Immature natural killer cell (primary cell): ENCODE measurements at regions not wholly inside any gene's neighbourhood (a gene's known extent, or its start where the extent isn't known, plus 50 kb on each side); places are given as distances from the start of the nearest gene placed in this dataset.
"Not testable (repeated sequence)": the region's sequence is repeated elsewhere in the genome, so short reads cannot be mapped to it uniquely, and the experiment has no call there.

Experiments used
- DNase-seq, 3 donors: peaks; one replicate each; pipeline ENCODE4 v3.0.0; 2022; ENCODE audit warnings: mixed read lengths in 1 of 3
- H3K27ac Mint-ChIP-seq, 6 donors: one replicate each; pipeline ENCODE4 v1.8.0; 2020; ENCODE audit warnings: mixed read lengths in 6 of 6, mild to moderate bottlenecking in 5 of 6, inconsistent platforms in 4 of 6, moderate library complexity in 3 of 6
- H3K27me3 Mint-ChIP-seq, 3 donors: one replicate each; pipeline ENCODE4 v1.8.0; 2020 to 2021; ENCODE audit warnings: low read depth in 3 of 3, mild to moderate bottlenecking in 3 of 3, mixed read lengths in 3 of 3, moderate library complexity in 3 of 3, inconsistent platforms in 1 of 3
- H3K36me3 Mint-ChIP-seq, 3 donors: one replicate each; pipeline ENCODE4 v1.8.0; 2020; ENCODE audit warnings: mixed read lengths in 3 of 3, inconsistent platforms in 2 of 3, mild to moderate bottlenecking in 2 of 3
- H3K4me1 Mint-ChIP-seq, 2 donors: one replicate each; pipeline ENCODE4 v1.8.0; 2020; ENCODE audit warnings: inconsistent platforms in 2 of 2, mild to moderate bottlenecking in 2 of 2, mixed read lengths in 2 of 2, moderate library complexity in 1 of 2
- H3K4me3 Mint-ChIP-seq, 5 donors: one replicate each; pipeline ENCODE4 v1.8.0; 2020; ENCODE audit warnings: mild to moderate bottlenecking in 5 of 5, mixed read lengths in 5 of 5, inconsistent platforms in 3 of 5, moderate library complexity in 3 of 5
- H3K9me3 Mint-ChIP-seq, 6 donors: one replicate each; pipeline ENCODE4 v1.8.0; 2020; ENCODE audit warnings: mild to moderate bottlenecking in 6 of 6, mixed read lengths in 6 of 6, inconsistent platforms in 4 of 6, moderate library complexity in 3 of 6

DNA sequence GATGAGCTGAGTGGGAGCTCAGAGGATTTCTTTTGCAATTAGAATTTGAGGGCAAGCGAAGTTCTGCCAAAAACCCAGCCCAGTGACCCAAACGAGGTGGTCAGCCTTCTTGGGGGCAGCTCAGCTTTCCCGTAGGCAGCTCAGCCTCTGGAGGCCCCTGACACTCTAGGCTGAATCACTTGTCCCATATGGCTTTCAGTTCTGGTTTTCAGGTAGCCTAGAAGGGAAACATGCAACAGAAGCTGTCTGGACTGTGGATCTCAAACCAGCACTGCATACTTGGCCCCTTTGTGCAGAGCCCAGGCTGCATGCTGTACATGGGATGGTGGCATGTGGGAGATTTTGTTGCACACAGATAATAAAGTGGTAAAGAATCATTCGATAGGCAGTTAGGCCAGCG is 322.8 kb downstream of the ANKRD30A start:
- peaks cover 10 to 42% (median 26%) of the 10 kb centered on the region in 6 donors for H3K9me3 Mint-ChIP-seq
- DNase-seq = no peak
- H3K4me1 Mint-ChIP-seq = no peaks in the 10 kb centered on the region
- H3K4me3 Mint-ChIP-seq = no peak overlapping the region
- H3K27me3 Mint-ChIP-seq = no peaks in the 10 kb centered on the region
- H3K36me3 Mint-ChIP-seq = peaks cover 0 to 5% (median 0%) of the 10 kb centered on the region in 3 donors
- H3K27ac Mint-ChIP-seq = no peak overlapping the region

DNA sequence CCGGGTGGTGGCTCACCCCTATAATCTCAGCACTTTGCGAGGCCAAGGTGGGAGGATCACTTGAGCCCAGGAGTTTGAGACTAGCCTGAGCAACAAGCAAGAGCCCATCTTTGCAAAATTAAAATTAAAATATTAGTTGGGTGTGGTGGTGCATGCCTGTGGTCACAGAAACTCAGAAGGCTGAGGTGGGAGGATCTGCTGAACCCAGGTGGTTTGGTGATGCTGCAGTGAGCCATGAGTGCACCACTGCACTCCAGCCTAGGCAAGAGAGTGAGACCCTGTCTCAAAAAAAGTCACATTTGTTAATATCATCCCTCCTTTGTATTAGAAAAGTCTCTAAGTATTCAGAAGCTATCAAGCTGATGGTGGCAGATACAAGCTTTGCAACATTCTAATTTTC is 317.5 kb downstream of the ANKRD30A start:
- Mint-ChIP-seq H3K27ac (no peak overlapping the region), H3K9me3 (peaks cover 2 to 42% (median 17%) of the 10 kb centered on the region in 6 donors), H3K4me1 (no peaks in the 10 kb centered on the region), H3K27me3 (no peaks in the 10 kb centered on the region), H3K36me3 (no peaks in the 10 kb centered on the region), H3K4me3 (no peak overlapping the region)
- no peak for DNase-seq

DNA sequence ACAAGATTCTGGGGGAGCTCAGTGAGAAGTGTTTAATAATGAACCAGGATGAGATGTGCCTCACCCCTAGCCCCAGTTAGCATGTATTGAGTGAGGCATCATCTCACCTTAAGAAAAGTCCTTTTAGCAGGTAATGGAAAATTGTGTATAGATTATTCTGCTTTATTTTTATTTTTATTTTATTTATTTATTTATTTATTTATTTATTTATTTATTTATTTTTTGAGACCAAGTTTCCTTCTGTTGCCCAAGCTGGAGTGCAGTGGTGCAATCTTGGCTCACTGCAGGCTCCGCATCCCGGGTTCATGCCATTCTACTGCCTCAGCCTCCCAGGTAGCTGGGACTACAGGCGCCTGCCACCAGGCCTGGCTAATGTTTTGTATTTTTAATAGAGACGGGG is 315.8 kb downstream of the ANKRD30A start:
- H3K9me3 Mint-ChIP-seq = peaks cover 2 to 34% (median 11%) of the 10 kb centered on the region in 6 donors
- H3K4me1 Mint-ChIP-seq = not testable (repeated sequence)

DNA sequence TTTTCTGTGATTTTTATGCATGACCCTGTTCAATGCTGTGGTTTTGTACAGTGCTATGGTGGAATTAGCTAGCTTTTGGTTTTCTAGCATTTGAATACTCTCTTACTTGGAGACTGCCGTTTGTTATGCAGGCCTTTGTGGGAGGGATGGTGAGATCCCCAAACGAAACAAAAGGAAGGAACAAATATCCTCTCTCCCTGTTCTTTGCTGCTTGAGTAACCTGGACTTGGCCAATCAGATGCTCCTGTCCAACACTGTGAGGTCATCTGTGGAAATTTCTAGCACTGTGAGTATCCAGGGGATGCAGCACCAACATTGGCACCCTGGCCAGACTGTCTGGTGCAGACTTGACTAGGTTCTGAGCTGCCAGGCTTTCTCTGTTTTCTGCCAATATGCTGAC is 314.4 kb downstream of the ANKRD30A start:
- no peaks in the 10 kb centered on the region for H3K36me3 Mint-ChIP-seq
- H3K4me1 Mint-ChIP-seq = no peaks in the 10 kb centered on the region
- no peaks in the 10 kb centered on the region for H3K27me3 Mint-ChIP-seq

More for the DNA sequence above, 315.8 kb downstream of the ANKRD30A start:
- not testable (repeated sequence) for H3K4me3 Mint-ChIP-seq, H3K27ac Mint-ChIP-seq, H3K27me3 Mint-ChIP-seq, DNase-seq, H3K36me3 Mint-ChIP-seq

DNA sequence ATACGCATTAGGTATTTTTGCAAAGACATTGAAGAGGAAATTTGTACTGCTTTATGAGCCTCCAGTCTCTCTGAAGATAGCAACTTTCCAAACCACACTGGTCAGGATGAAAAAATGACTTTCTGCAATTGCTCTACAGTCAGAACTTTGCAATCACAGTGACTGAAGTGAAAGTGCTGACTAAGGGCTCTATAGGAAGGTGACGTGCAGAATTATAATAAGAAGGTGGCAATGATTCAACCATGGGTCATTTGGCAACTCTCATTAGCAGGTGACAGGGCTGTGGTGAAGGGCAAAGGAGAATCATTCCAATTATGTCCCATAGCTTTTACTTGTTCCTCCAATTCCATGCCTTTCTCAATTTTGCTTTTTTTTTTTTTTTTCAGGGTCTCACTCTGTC is 311.0 kb downstream of the ANKRD30A start:
- no peaks in the 10 kb centered on the region for H3K36me3 Mint-ChIP-seq
- no peaks in the 10 kb centered on the region for H3K4me1 Mint-ChIP-seq
- H3K4me3 Mint-ChIP-seq = no peak overlapping the region
- peaks cover 1 to 20% (median 5%) of the 10 kb centered on the region in 6 donors for H3K9me3 Mint-ChIP-seq
- no peak overlapping the region for H3K27ac Mint-ChIP-seq
- H3K27me3 Mint-ChIP-seq = no peaks in the 10 kb centered on the region
- DNase-seq = no peak

More for the DNA sequence above, 314.4 kb downstream of the ANKRD30A start:
- Mint-ChIP-seq H3K9me3 (peaks cover 6 to 23% (median 8%) of the 10 kb centered on the region in 6 donors), H3K27ac (no peak overlapping the region), H3K4me3 (no peak overlapping the region)
- DNase-seq = no peak

DNA sequence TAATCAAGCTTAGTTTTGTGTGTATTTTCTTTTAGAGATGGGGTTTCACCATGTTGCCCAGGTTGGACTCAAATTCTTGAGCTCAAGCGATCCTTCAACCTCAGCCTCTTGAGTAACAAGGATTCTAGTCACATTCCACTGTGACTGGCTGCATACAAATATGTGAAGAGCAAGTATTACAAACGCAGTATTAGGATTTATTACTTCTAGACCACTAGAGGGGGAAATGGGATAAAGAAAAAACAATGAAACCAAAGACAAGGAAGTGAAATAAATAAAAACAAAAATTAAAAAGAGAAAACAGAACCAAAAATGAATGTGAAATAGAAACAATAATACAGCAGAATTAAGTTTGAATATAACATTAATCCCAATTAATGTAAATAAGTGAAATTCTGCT is 308.7 kb downstream of the ANKRD30A start:
- Mint-ChIP-seq H3K4me3 (no peak overlapping the region), H3K9me3 (peaks cover 4 to 29% (median 11%) of the 10 kb centered on the region in 6 donors), H3K36me3 (no peaks in the 10 kb centered on the region), H3K4me1 (no peaks in the 10 kb centered on the region), H3K27ac (no peak overlapping the region), H3K27me3 (no peaks in the 10 kb centered on the region)
- DNase-seq = no peak
